CD4-positive, alpha-beta memory T cell (primary cell): ENCODE measurements at regions not wholly inside any gene's neighbourhood (a gene's known extent, or its start where the extent isn't known, plus 50 kb on each side); places are given as distances from the start of the nearest gene placed in this dataset.

Experiments used
- CTCF ChIA-PET: fragments of 350-600 bp; sonication (Branson Sonifier 250); formaldehyde crosslinking; loops from one replicate; lab custom pipeline; 2021; ENCODE audit warnings: inconsistent platforms; ENCODE audit not compliant: partially characterized antibody; lab: Charles Lee
- POLR2A ChIA-PET: fragments of 350-600 bp; sonication (Branson Sonifier 250); formaldehyde crosslinking; loops from one replicate; lab custom pipeline; 2021; ENCODE audit not compliant: partially characterized antibody; lab: Charles Lee
- DNase-seq, 5 donors: peaks; one replicate each; pipeline versions ENCODE4 v3.0.0 to v3.0.0-alpha.2; 2020 to 2022; ENCODE audit warnings: mixed read lengths in 1 of 5
- H3K27ac ChIP-seq: one replicate; pipeline ENCODE4 v1.7.0; 2013; ENCODE audit warnings: low read depth, low read length
- H3K27me3 ChIP-seq: 2 replicates; pipeline ENCODE4 v1.7.0; 2013; ENCODE audit warnings: mild to moderate bottlenecking, low read length, moderate library complexity; ENCODE audit not compliant: insufficient read depth
- H3K36me3 ChIP-seq: 2 replicates; pipeline ENCODE4 v1.7.0; 2013; ENCODE audit warnings: mild to moderate bottlenecking, low read length, moderate library complexity; ENCODE audit not compliant: insufficient read depth
- H3K4me1 ChIP-seq: 2 replicates; pipeline ENCODE4 v1.7.0; 2013; ENCODE audit warnings: mild to moderate bottlenecking, low read length, moderate library complexity; ENCODE audit not compliant: insufficient read depth
- H3K4me3 ChIP-seq, 2 donors: one replicate each; pipeline ENCODE4 v1.7.0; 2013; ENCODE audit warnings: low read length in 2 of 2, mild to moderate bottlenecking in 1 of 2
- H3K9me3 ChIP-seq, 2 donors: one replicate each; pipeline ENCODE4 v1.7.0; 2013; ENCODE audit warnings: low read length in 2 of 2, control low read depth in 1 of 2; ENCODE audit not compliant: control insufficient read depth in 1 of 2
- H3K27ac Mint-ChIP-seq, 7 donors: one replicate each; pipeline ENCODE4 v1.8.0; 2020 to 2021; ENCODE audit warnings: mixed read lengths in 7 of 7, mild to moderate bottlenecking in 6 of 7, inconsistent platforms in 3 of 7, moderate library complexity in 3 of 7
- H3K27me3 Mint-ChIP-seq, 2 donors: one replicate each; pipeline ENCODE4 v1.8.0; 2020 to 2021; ENCODE audit warnings: mixed read lengths in 2 of 2
- H3K36me3 Mint-ChIP-seq, 2 donors: one replicate each; pipeline ENCODE4 v1.8.0; 2020 to 2021; ENCODE audit warnings: mixed read lengths in 2 of 2, inconsistent platforms in 1 of 2, mild to moderate bottlenecking in 1 of 2
- H3K4me1 Mint-ChIP-seq, 4 donors: one replicate each; pipeline ENCODE4 v1.8.0; 2020 to 2021; ENCODE audit warnings: mixed read lengths in 4 of 4, mild to moderate bottlenecking in 1 of 4
- H3K4me3 Mint-ChIP-seq, 8 donors: one replicate each; pipeline ENCODE4 v1.8.0; 2020 to 2021; ENCODE audit warnings: mixed read lengths in 8 of 8, mild to moderate bottlenecking in 7 of 8, moderate library complexity in 6 of 8, inconsistent platforms in 3 of 8
- H3K9me3 Mint-ChIP-seq, 8 donors: one replicate each; pipeline ENCODE4 v1.8.0; 2020 to 2021; ENCODE audit warnings: mixed read lengths in 8 of 8, mild to moderate bottlenecking in 5 of 8, inconsistent platforms in 3 of 8, moderate library complexity in 1 of 8
- intact Hi-C: fragments of 100-400 bp; cut with micrococcal nuclease; formaldehyde crosslinking; loops from one replicate; pipeline ENCODE4 v1.15.1; 2023

GRCh38 chr13:86155756-86156155 is 356.5 kb upstream of the SLITRK6 start:
- POLR2A ChIA-PET = no interaction called here
- no peaks in the 10 kb centered on the region for H3K9me3 ChIP-seq
- Mint-ChIP-seq H3K27ac (no peak overlapping the region), H3K9me3 (peaks cover 0 to 5% (median 2%) of the 10 kb centered on the region in 8 donors), H3K4me3 (no peak overlapping the region), H3K36me3 (no peaks in the 10 kb centered on the region), H3K27me3 (no peaks in the 10 kb centered on the region), H3K4me1 (no peaks in the 10 kb centered on the region)
- H3K27ac ChIP-seq = no peak overlapping the region
- no peak for DNase-seq
- H3K27me3 ChIP-seq = no peaks in the 10 kb centered on the region
- no peaks in the 10 kb centered on the region for H3K4me1 ChIP-seq
- CTCF ChIA-PET = no interaction called here
- intact Hi-C loops = no loop called here
- no peak overlapping the region for H3K4me3 ChIP-seq
- no peaks in the 10 kb centered on the region for H3K36me3 ChIP-seq

- Mint-ChIP-seq H3K4me3 (no peak overlapping the region), H3K4me1 (no peaks in the 10 kb centered on the region), H3K27me3 (no peaks in the 10 kb centered on the region), H3K9me3 (peaks cover 0 to 9% (median 3%) of the 10 kb centered on the region in 8 donors), H3K27ac (no peak overlapping the region), H3K36me3 (no peaks in the 10 kb centered on the region)
- ChIA-PET POLR2A (no interaction called here), CTCF (no interaction called here)
- Histone ChIP-seq H3K4me1 (no peaks in the 10 kb centered on the region), H3K27me3 (no peaks in the 10 kb centered on the region), H3K4me3 (no peak overlapping the region), H3K27ac (no peak overlapping the region), H3K9me3 (no peaks in the 10 kb centered on the region), H3K36me3 (no peaks in the 10 kb centered on the region)
- intact Hi-C loops = no loop called here
- no peak for DNase-seq
Observed at GRCh38 chr13:86142080-86142479, 342.9 kb upstream of the SLITRK6 start.

GRCh38 chr13:86135856-86136255 is 336.6 kb upstream of the SLITRK6 start:
- Histone ChIP-seq H3K36me3 (no peaks in the 10 kb centered on the region), H3K27me3 (no peaks in the 10 kb centered on the region), H3K27ac (no peak overlapping the region), H3K9me3 (no peaks in the 10 kb centered on the region), H3K4me1 (no peaks in the 10 kb centered on the region), H3K4me3 (no peak overlapping the region)
- peaks cover 0 to 6% (median 1%) of the 10 kb centered on the region in 8 donors for H3K9me3 Mint-ChIP-seq
- ChIA-PET POLR2A (no interaction called here), CTCF (no interaction called here)
- no peak overlapping the region for H3K4me3 Mint-ChIP-seq
- no peaks in the 10 kb centered on the region for H3K4me1 Mint-ChIP-seq
- H3K36me3 Mint-ChIP-seq = no peaks in the 10 kb centered on the region
- H3K27me3 Mint-ChIP-seq = no peaks in the 10 kb centered on the region
- intact Hi-C loops = no loop called here
- H3K27ac Mint-ChIP-seq = no peak overlapping the region
- no peak for DNase-seq

GRCh38 chr13:86121881-86122280 is 322.7 kb upstream of the SLITRK6 start:
- Histone ChIP-seq H3K36me3 (no peaks in the 10 kb centered on the region), H3K27me3 (no peaks in the 10 kb centered on the region), H3K4me1 (no peaks in the 10 kb centered on the region), H3K4me3 (no peak overlapping the region), H3K27ac (no peak overlapping the region), H3K9me3 (no peaks in the 10 kb centered on the region)
- Mint-ChIP-seq H3K4me3 (no peak overlapping the region), H3K4me1 (no peaks in the 10 kb centered on the region), H3K27me3 (no peaks in the 10 kb centered on the region), H3K36me3 (no peaks in the 10 kb centered on the region), H3K9me3 (peaks cover 0 to 11% (median 5%) of the 10 kb centered on the region in 8 donors), H3K27ac (no peak overlapping the region)
- ChIA-PET POLR2A (no interaction called here), CTCF (no interaction called here)
- no peak for DNase-seq
- intact Hi-C loops = no loop called here

GRCh38 chr13:86109107-86109506 is 309.9 kb upstream of the SLITRK6 start:
- H3K4me3 Mint-ChIP-seq = peak overlapping the region in 1 of 8 donors; percentile 27
- no peak overlapping the region for H3K27ac Mint-ChIP-seq
- no peaks in the 10 kb centered on the region for H3K27me3 Mint-ChIP-seq
- H3K36me3 Mint-ChIP-seq = no peaks in the 10 kb centered on the region
- Histone ChIP-seq H3K4me3 (no peak overlapping the region), H3K27me3 (no peaks in the 10 kb centered on the region), H3K9me3 (no peaks in the 10 kb centered on the region), H3K4me1 (no peaks in the 10 kb centered on the region), H3K36me3 (no peaks in the 10 kb centered on the region), H3K27ac (no peak overlapping the region)
- no peaks in the 10 kb centered on the region for H3K4me1 Mint-ChIP-seq
- no peak for DNase-seq
- POLR2A ChIA-PET = no interaction called here
- H3K9me3 Mint-ChIP-seq = peaks cover 0 to 32% (median 16%) of the 10 kb centered on the region in 8 donors
- intact Hi-C loops = no loop called here
- CTCF ChIA-PET = no interaction called here

GRCh38 chr13:86108334-86108733 is 309.1 kb upstream of the SLITRK6 start:
- Mint-ChIP-seq H3K36me3 (no peaks in the 10 kb centered on the region), H3K4me1 (no peaks in the 10 kb centered on the region), H3K4me3 (no peak overlapping the region), H3K9me3 (peaks cover 0 to 36% (median 16%) of the 10 kb centered on the region in 8 donors), H3K27ac (no peak overlapping the region), H3K27me3 (no peaks in the 10 kb centered on the region)
- no peak for DNase-seq
- H3K27ac ChIP-seq = no peak overlapping the region
- ChIA-PET POLR2A (no interaction called here), CTCF (no interaction called here)
- no peaks in the 10 kb centered on the region for H3K27me3 ChIP-seq
- H3K4me3 ChIP-seq = no peak overlapping the region
- H3K9me3 ChIP-seq = no peaks in the 10 kb centered on the region
- intact Hi-C loops = no loop called here
- H3K36me3 ChIP-seq = no peaks in the 10 kb centered on the region
- H3K4me1 ChIP-seq = no peaks in the 10 kb centered on the region

- no peak overlapping the region for H3K4me3 Mint-ChIP-seq
- H3K4me1 Mint-ChIP-seq = no peaks in the 10 kb centered on the region
- no peak for DNase-seq
- no peaks in the 10 kb centered on the region for H3K27me3 Mint-ChIP-seq
- Histone ChIP-seq H3K4me3 (no peak overlapping the region), H3K4me1 (no peaks in the 10 kb centered on the region), H3K9me3 (peaks cover 0 to 3% of the 10 kb centered on the region in 2 donors), H3K36me3 (no peaks in the 10 kb centered on the region), H3K27me3 (no peaks in the 10 kb centered on the region), H3K27ac (no peak overlapping the region)
- H3K9me3 Mint-ChIP-seq = peaks cover 0 to 10% (median 7%) of the 10 kb centered on the region in 8 donors
- POLR2A ChIA-PET = no interaction called here
- CTCF ChIA-PET = no interaction called here
- intact Hi-C loops = no loop called here
- H3K27ac Mint-ChIP-seq = no peak overlapping the region
- no peaks in the 10 kb centered on the region for H3K36me3 Mint-ChIP-seq
Observed at GRCh38 chr13:86098511-86098910, 299.3 kb upstream of the SLITRK6 start.

- Histone ChIP-seq H3K27me3 (no peaks in the 10 kb centered on the region), H3K36me3 (no peaks in the 10 kb centered on the region), H3K27ac (no peak overlapping the region), H3K9me3 (peaks cover 0 to 3% of the 10 kb centered on the region in 2 donors), H3K4me1 (no peaks in the 10 kb centered on the region), H3K4me3 (no peak overlapping the region)
- intact Hi-C loops = no loop called here
- CTCF ChIA-PET = no interaction called here
- Mint-ChIP-seq H3K27ac (no peak overlapping the region), H3K27me3 (no peaks in the 10 kb centered on the region), H3K4me1 (no peaks in the 10 kb centered on the region), H3K9me3 (peaks cover 0 to 7% (median 2%) of the 10 kb centered on the region in 8 donors), H3K36me3 (no peaks in the 10 kb centered on the region), H3K4me3 (no peak overlapping the region)
- DNase-seq = no peak
- POLR2A ChIA-PET = no interaction called here
Observed at GRCh38 chr13:86095351-86095750, 296.1 kb upstream of the SLITRK6 start.
